Pancreas (tissue), 10 donors: ENCODE measurements at regions not wholly inside any gene's neighbourhood (a gene's known extent, or its start where the extent isn't known, plus 50 kb on each side); places are given as distances from the start of the nearest gene placed in this dataset.
"Not testable (repeated sequence)": the region's sequence is repeated elsewhere in the genome, so short reads cannot be mapped to it uniquely, and the experiment has no call there.

Experiments used
- ATAC-seq, 4 donors: fragments of 200-7000 bp; cut with Tn5 transposase; one replicate each; pipeline versions ENCODE4 v1.8.0 to v1.9.1; 2020; ENCODE audit warnings: mild to moderate bottlenecking in 4 of 4, moderate library complexity in 4 of 4
- DNase-seq, 6 donors: peaks; one replicate each; pipeline ENCODE4 v3.0.0-alpha.2; 2020
- FAIRE-seq: peaks from 2 replicates; lab custom pipeline; 2012; peaks lifted over from hg19 to GRCh38; lab: Jason Lieb, UNC
- H3K27ac ChIP-seq, 4 donors: fragments of 200-600 bp; sonication (generic); 1 replicate in 3 of 4; 2 replicates in 1 of 4; pipeline versions ENCODE4 v1.5.0 to v1.8.0; 2020
- H3K27me3 ChIP-seq, 4 donors: fragments of 200-600 bp; one replicate each; pipeline ENCODE4 v1.8.0; 2021
- H3K36me3 ChIP-seq, 3 donors: fragments of 200-600 bp; sonication (generic) in 1 of 3; one replicate each; pipeline versions ENCODE4 v1.5.0 to v1.8.0; 2020 to 2021
- H3K4me1 ChIP-seq, 3 donors: fragments of 200-600 bp; one replicate each; pipeline ENCODE4 v1.8.0; 2021
- H3K4me3 ChIP-seq, 4 donors: fragments of 200-600 bp; sonication (generic) in 2 of 4; one replicate each; pipeline versions ENCODE4 v1.5.0 to v1.8.0; 2020 to 2021
- H3K9me3 ChIP-seq, 4 donors: fragments of 200-600 bp; one replicate each; pipeline ENCODE4 v1.8.0; 2021
- WGBS, 2 donors: extraction: QIAGEN DNeasy Blood & Tissue Kit; methylation state at CpG; one replicate each; pipeline ENCODE4 v1.1.7; 2013; 5-methylcytosine and 5-hydroxymethylcytosine counted together
- intact Hi-C, 3 donors: fragments of 100-400 bp; cut with DNase I; formaldehyde crosslinking; loops; one replicate each; pipeline versions ENCODE4 v1.11.1 to v1.14.2; 2022
- TF ChIP-seq, protein P1 (sequence below), 4 donors: fragments of 200-600 bp; sonication (generic) in 3 of 4; IDR thresholded peaks; one replicate each; pipeline versions ENCODE4 v1.5.0 to v1.8.0; 2021; ENCODE audit warnings: antibody characterized with exemption in 4 of 4
- donor health status: healthy with polysubstance abuse.
- donor health status: DM: no; HTN: no; CAD: no; lungs with moderate emphysema.
- donor health status: DM: no; HTN: no; CAD: no.
- donor health status: control.
- donor health status: control.
- donor health status: Bipolar disorder and iron deficiency.
- donor health status: DM: yes; HTN: yes; CAD: no.
- donor health status: DM: no; HTN: no; CAD: no.
- donor health status: DM: no; HTN: no; CAD: no.
- donor health status: DM: yes; HTN: yes; CAD: no.

- TF ChIP-seq, protein P1, sequence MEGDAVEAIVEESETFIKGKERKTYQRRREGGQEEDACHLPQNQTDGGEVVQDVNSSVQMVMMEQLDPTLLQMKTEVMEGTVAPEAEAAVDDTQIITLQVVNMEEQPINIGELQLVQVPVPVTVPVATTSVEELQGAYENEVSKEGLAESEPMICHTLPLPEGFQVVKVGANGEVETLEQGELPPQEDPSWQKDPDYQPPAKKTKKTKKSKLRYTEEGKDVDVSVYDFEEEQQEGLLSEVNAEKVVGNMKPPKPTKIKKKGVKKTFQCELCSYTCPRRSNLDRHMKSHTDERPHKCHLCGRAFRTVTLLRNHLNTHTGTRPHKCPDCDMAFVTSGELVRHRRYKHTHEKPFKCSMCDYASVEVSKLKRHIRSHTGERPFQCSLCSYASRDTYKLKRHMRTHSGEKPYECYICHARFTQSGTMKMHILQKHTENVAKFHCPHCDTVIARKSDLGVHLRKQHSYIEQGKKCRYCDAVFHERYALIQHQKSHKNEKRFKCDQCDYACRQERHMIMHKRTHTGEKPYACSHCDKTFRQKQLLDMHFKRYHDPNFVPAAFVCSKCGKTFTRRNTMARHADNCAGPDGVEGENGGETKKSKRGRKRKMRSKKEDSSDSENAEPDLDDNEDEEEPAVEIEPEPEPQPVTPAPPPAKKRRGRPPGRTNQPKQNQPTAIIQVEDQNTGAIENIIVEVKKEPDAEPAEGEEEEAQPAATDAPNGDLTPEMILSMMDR (IDR thresholded peaks at IDR 0.05) = no peak
- Histone ChIP-seq H3K4me3 (no peak overlapping the region), H3K27me3 (no peaks in the 10 kb centered on the region), H3K4me1 (no peaks in the 10 kb centered on the region), H3K9me3 (no peaks in the 10 kb centered on the region), H3K27ac (no peak overlapping the region), H3K36me3 (no peaks in the 10 kb centered on the region)
- no peak for FAIRE-seq
- intact Hi-C loops = no loop called here
- 82 to 87% methylated on average over 8 of the region's 8 CpGs for WGBS, 2 donors
- no peak for ATAC-seq
- DNase-seq = no peak
Measured at GRCh38 chr13:30529085-30529834, 63.5 kb upstream of the HMGB1 start.

DNA sequence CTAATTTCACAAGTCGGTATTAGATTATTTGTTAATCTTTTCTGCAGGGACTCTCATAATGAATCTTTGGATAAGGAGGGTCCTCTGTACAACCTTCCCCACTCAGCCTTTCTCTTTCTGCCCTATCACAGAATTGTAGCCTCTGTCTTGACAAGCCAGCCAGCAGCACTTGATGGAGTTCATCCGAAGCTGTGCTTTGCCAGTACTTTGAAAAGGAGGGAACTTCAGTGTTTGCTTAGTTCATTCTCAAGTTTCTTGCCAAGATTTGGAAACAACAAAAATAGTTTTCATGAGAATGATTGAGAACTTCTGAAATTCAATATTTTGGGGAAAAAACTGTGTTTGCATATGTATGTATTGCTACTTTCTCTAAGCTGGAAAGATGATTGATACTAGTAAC lies 69.3 kb upstream of the HMGB1 start:
- TF ChIP-seq, protein P1 (IDR thresholded peaks at IDR 0.05) = no peak
- Histone ChIP-seq H3K4me1 (no peaks in the 10 kb centered on the region), H3K27me3 (no peaks in the 10 kb centered on the region), H3K36me3 (no peaks in the 10 kb centered on the region), H3K9me3 (no peaks in the 10 kb centered on the region), H3K27ac (no peak overlapping the region), H3K4me3 (no peak overlapping the region)
- WGBS, 2 donors = 73% methylated on average over 2 of the region's 2 CpGs
- DNase-seq (no peak), FAIRE-seq (no peak), ATAC-seq (no peak)
- intact Hi-C loops = no loop called here

DNA sequence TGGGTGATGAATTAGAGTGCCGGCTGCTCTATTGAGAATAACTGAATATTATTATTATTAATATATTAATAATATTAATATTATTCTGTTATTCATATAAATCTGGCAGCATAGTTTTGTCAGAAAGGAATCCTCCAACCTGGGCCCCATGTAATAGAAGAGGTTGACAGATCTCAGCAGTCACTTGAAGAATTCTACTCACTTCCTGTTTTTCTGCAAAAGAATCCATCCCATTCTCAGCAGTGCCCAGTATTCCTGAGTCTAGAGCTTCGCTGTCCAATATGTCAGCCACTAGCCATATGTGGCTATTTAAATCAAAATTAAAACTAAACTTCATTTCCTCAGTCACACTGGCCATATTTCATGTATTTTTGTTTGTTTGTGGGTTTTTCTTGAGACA lies 72.4 kb upstream of the USPL1 start:
- Histone ChIP-seq H3K9me3 (no peaks in the 10 kb centered on the region), H3K27ac (no peak overlapping the region), H3K4me1 (no peaks in the 10 kb centered on the region), H3K36me3 (no peaks in the 10 kb centered on the region), H3K4me3 (no peak overlapping the region), H3K27me3 (no peaks in the 10 kb centered on the region)
- FAIRE-seq = no peak
- no peak for DNase-seq
- TF ChIP-seq, protein P1 (IDR thresholded peaks at IDR 0.05) = no peak
- intact Hi-C loops = no loop called here
- no peak for ATAC-seq
- 90 to 96% methylated on average over 2 of the region's 2 CpGs for WGBS, 2 donors

DNA sequence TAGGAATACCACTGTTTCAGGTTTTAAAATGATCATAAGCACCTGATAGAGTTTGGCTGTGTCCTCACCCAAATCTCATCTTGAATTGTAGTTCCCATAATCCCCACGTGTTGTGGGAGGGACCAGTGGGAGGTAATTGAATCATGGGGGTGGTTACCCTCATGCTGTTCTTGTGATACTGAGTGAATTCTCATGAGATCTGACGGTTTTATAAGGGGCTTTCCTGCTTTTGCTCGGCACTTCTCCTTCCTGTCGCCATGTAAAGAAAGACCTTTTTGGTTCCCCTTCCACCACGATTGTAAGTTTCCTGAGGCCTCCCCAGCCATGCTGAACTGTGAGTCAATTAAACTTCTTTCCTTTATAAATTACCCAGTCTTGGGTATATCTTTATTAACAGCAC lies 69.7 kb upstream of the USPL1 start:
- intact Hi-C loops = not testable (repeated sequence)

DNA sequence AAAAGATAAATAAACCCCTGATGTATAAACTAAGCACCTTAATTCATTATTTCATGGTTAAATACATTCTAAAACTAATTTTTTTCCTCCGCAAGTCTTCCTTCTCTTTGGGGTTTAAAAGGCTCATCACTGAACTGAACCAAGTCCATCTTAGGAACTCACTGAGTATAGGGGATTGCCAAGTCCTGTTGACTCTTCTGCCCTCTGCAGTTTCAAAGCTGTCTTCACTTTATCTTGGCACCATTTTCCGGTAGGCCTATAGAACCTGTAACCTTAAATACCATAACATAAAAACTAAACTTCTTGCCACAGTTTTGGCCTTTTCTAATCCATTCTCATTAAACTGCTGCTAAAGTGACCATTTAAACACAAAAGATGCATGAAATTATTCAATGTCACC lies 66.5 kb upstream of the USPL1 start:
- intact Hi-C loops = no loop called here
- ATAC-seq (peak; percentile 88 to 97 (median 90)), DNase-seq (peak in 1 of 6 donors; percentile 15), FAIRE-seq (no peak)
- H3K27me3 ChIP-seq = no peaks in the 10 kb centered on the region
- H3K27ac ChIP-seq = no peak overlapping the region
- 49 to 52% methylated on average over 2 of the region's 2 CpGs for WGBS, 2 donors
- H3K4me1 ChIP-seq = no peaks in the 10 kb centered on the region
- no peaks in the 10 kb centered on the region for H3K9me3 ChIP-seq
- TF ChIP-seq, protein P1 (IDR thresholded peaks at IDR 0.05) = peak in 2 of 4 donors; percentile 17 to 26
- no peak overlapping the region for H3K4me3 ChIP-seq
- no peaks in the 10 kb centered on the region for H3K36me3 ChIP-seq

More for the DNA sequence above, 69.7 kb upstream of the USPL1 start:
- not testable (repeated sequence) for FAIRE-seq, H3K36me3 ChIP-seq, H3K27me3 ChIP-seq, DNase-seq, H3K9me3 ChIP-seq, ATAC-seq, H3K27ac ChIP-seq, H3K4me1 ChIP-seq, H3K4me3 ChIP-seq
- WGBS, 2 donors = 69 to 82% methylated on average over 5 of the region's 5 CpGs
